EL (cell line): ENCODE measurements at regions not wholly inside any gene's neighbourhood (a gene's known extent, or its start where the extent isn't known, plus 50 kb on each side); places are given as distances from the start of the nearest gene placed in this dataset.
"Not testable (repeated sequence)": the region's sequence is repeated elsewhere in the genome, so short reads cannot be mapped to it uniquely, and the experiment has no call there.

Source experiments
- DNase-seq: peaks from one replicate; pipeline ENCODE4 v3.0.0-alpha.2; 2016

GRCh38 chr10:119996944-119997343 lies 104.4 kb downstream of the SEC23IP start:
- DNase-seq: no peak

- DNase-seq: no peak
Observed at GRCh38 chr10:119997429-119997828, 104.9 kb downstream of the SEC23IP start.

GRCh38 chr10:120002785-120003184 lies 110.3 kb downstream of the SEC23IP start:
- DNase-seq: no peak

- no peak for DNase-seq
Observed at GRCh38 chr10:120005207-120006201, 113.0 kb downstream of the SEC23IP start.

- DNase-seq: no peak
Observed at GRCh38 chr10:120007261-120007660, 114.7 kb downstream of the SEC23IP start.

- DNase-seq: no peak
Observed at GRCh38 chr10:120011359-120012130, 119.0 kb downstream of the SEC23IP start.

GRCh38 chr10:120012131-120012400 lies 119.5 kb downstream of the SEC23IP start:
- no peak for DNase-seq

- DNase-seq: peak; percentile 74
Observed at GRCh38 chr10:120012566-120012965, 120.0 kb downstream of the SEC23IP start.

GRCh38 chr10:120014031-120014430 lies 121.5 kb downstream of the SEC23IP start:
- no peak for DNase-seq

GRCh38 chr10:120015064-120015463 lies 122.5 kb downstream of the SEC23IP start:
- DNase-seq: no peak

- DNase-seq: no peak
Observed at GRCh38 chr10:120016906-120017305, 124.4 kb downstream of the SEC23IP start.

- no peak for DNase-seq
Observed at GRCh38 chr10:120017733-120018417, 125.3 kb downstream of the SEC23IP start.

GRCh38 chr10:120018695-120019094 lies 126.2 kb downstream of the SEC23IP start:
- DNase-seq: no peak

GRCh38 chr10:120019568-120019967 lies 127.0 kb downstream of the SEC23IP start:
- no peak for DNase-seq

GRCh38 chr10:120022357-120022756 lies 129.8 kb downstream of the SEC23IP start:
- no peak for DNase-seq

- DNase-seq: no peak
Observed at GRCh38 chr10:120034236-120034635, 141.7 kb downstream of the SEC23IP start.

GRCh38 chr10:120039046-120039445 lies 146.5 kb downstream of the SEC23IP start:
- DNase-seq: no peak

- no peak for DNase-seq
Observed at GRCh38 chr10:120039826-120040225, 147.3 kb downstream of the SEC23IP start.

GRCh38 chr10:120041807-120042559 lies 149.5 kb downstream of the SEC23IP start:
- no peak for DNase-seq

- no peak for DNase-seq
Observed at GRCh38 chr10:120042705-120043104, 150.2 kb downstream of the SEC23IP start.

- not testable (repeated sequence) for DNase-seq
Observed at GRCh38 chr10:120047373-120047772, 154.8 kb downstream of the SEC23IP start.

GRCh38 chr10:120047926-120048325 lies 155.4 kb downstream of the SEC23IP start:
- DNase-seq: no peak

GRCh38 chr10:120048391-120048790 lies 155.9 kb downstream of the SEC23IP start:
- no peak for DNase-seq
